Peyer's patch (tissue), 4 donors: ENCODE measurements at regions not wholly inside any gene's neighbourhood (a gene's known extent, or its start where the extent isn't known, plus 50 kb on each side); places are given as distances from the start of the nearest gene placed in this dataset.

ENCODE experiments used
- POLR2A ChIP-seq, 2 donors: fragments of 450-650 bp; IDR thresholded peaks; one replicate each; pipeline ENCODE4 v1.5.1; 2017; ENCODE audit warnings: antibody characterized with exemption in 2 of 2, mild to moderate bottlenecking in 2 of 2, moderate library complexity in 2 of 2
- TF ChIP-seq, protein P1 (sequence below), 6 experiments: fragments of 450-650 bp in 4 of 6; fragments of 200-600 bp in 2 of 6; sonication (generic) in 1 of 6; IDR thresholded peaks; one replicate each; pipeline ENCODE4 v1.5.1; 2017 to 2019; ENCODE audit warnings: antibody characterized with exemption in 6 of 6, mild to moderate bottlenecking in 3 of 6, moderate library complexity in 1 of 6

DNA sequence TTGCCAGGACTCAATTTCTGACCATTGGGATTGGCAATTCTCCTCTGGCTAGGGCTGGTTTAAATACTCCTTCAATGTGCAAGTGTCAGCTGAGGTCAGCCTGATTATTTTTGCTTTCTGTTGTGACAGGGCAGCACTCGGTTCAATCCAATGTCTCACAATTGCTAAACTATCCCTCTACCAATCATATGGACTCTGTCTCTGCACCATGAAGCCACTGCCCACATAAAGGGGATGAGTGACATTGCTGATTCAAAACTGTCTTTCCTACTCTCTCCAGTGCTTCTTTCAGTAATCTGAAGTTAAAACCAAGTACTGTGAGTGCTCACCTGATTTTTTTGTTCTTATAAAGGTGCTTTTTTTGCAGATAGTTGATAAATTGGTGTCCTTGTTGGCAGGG, 1030.7 kb downstream of the GLUD2 start:
- TF ChIP-seq POLR2A (IDR thresholded peaks at IDR 0.05), result no peak
- TF ChIP-seq, protein P1, sequence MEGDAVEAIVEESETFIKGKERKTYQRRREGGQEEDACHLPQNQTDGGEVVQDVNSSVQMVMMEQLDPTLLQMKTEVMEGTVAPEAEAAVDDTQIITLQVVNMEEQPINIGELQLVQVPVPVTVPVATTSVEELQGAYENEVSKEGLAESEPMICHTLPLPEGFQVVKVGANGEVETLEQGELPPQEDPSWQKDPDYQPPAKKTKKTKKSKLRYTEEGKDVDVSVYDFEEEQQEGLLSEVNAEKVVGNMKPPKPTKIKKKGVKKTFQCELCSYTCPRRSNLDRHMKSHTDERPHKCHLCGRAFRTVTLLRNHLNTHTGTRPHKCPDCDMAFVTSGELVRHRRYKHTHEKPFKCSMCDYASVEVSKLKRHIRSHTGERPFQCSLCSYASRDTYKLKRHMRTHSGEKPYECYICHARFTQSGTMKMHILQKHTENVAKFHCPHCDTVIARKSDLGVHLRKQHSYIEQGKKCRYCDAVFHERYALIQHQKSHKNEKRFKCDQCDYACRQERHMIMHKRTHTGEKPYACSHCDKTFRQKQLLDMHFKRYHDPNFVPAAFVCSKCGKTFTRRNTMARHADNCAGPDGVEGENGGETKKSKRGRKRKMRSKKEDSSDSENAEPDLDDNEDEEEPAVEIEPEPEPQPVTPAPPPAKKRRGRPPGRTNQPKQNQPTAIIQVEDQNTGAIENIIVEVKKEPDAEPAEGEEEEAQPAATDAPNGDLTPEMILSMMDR (IDR thresholded peaks at IDR 0.05), result no peak
